ENCODE measurements at regions not wholly inside any gene's neighbourhood (a gene's known extent, or its start where the extent isn't known, plus 50 kb on each side); places are given as distances from the start of the nearest gene placed in this dataset.

DNA sequence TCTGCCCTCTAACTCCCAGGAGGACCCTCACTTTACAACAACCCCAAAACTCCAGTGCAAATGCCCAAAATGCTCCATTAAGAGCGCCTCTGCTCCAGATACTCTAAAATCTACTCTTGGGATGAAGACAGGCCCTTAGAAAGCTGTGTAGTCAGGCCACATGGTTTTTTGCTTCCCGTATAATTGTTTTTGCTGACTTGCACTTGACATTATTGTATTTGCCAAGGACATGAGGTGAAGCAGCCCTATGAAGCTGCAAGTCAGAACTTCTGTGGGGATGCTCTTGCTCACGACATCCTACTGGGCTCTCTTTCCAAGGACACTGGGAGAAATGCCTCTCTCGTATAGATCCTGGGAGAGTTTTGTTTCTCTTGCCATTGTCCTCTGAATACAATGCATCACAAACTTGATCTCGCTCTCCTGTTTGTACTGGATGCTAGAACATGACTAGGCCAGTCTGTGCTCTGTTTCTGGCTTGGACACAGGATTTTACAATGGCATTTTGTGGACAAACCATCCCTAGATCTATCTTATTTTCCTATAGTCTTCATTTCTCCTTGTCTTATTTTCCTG, 177.2 kb upstream of the DTNBP1 start:
- DNase-seq (no peak), ATAC-seq (no peak)
- POLR2A ChIA-PET (ENCODE audit: unreplicated experiment): no interaction called here
- CTCF ChIA-PET: no interaction called here
- no peak overlapping the region for H3K27ac ChIP-seq (ENCODE audit: low read length)
- H2AFZ ChIP-seq (ENCODE audit: low read length): no peak overlapping the region
- H4K20me1 ChIP-seq (ENCODE audit: low read length): no peaks in the 10 kb centered on the region
- H3K4me3 ChIP-seq (ENCODE audit: low read length): no peak overlapping the region
- H3F3A ChIP-seq (ENCODE audit: low read length, unreplicated experiment): no peaks in the 10 kb centered on the region
- H3K9ac ChIP-seq (ENCODE audit: low read length): no peak overlapping the region
- H3K4me2 ChIP-seq (ENCODE audit: low read length): no peak overlapping the region
- H3K9me3 ChIP-seq (ENCODE audit: low read length): no peaks in the 10 kb centered on the region
- H3K36me3 ChIP-seq (ENCODE audit: low read depth, low read length): no peaks in the 10 kb centered on the region
- no peaks in the 10 kb centered on the region for H3K79me2 ChIP-seq (ENCODE audit: low read length)
- intact Hi-C loops (cut with micrococcal nuclease): no loop called here
- no peak for TF ChIP-seq EZH2 (IDR thresholded peaks at IDR 0.05; ENCODE audit: low read length, unreplicated experiment)
- TF ChIP-seq EZH2phosphoT487 (IDR thresholded peaks at IDR 0.05; ENCODE audit: borderline replicate concordance, low read length): no peak
- TF ChIP-seq, protein P1, sequence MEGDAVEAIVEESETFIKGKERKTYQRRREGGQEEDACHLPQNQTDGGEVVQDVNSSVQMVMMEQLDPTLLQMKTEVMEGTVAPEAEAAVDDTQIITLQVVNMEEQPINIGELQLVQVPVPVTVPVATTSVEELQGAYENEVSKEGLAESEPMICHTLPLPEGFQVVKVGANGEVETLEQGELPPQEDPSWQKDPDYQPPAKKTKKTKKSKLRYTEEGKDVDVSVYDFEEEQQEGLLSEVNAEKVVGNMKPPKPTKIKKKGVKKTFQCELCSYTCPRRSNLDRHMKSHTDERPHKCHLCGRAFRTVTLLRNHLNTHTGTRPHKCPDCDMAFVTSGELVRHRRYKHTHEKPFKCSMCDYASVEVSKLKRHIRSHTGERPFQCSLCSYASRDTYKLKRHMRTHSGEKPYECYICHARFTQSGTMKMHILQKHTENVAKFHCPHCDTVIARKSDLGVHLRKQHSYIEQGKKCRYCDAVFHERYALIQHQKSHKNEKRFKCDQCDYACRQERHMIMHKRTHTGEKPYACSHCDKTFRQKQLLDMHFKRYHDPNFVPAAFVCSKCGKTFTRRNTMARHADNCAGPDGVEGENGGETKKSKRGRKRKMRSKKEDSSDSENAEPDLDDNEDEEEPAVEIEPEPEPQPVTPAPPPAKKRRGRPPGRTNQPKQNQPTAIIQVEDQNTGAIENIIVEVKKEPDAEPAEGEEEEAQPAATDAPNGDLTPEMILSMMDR (conservative IDR thresholded peaks at IDR 0.05; ENCODE audit: low read depth, low read length): no peak
- no TSS peak for BruUV-seq (replicated peaks)
- H3K4me1 ChIP-seq (ENCODE audit: insufficient read depth, low read length): no peaks in the 10 kb centered on the region
- H3K27me3 ChIP-seq (ENCODE audit: low read length): peaks cover 19% of the 10 kb centered on the region; the same call in 1 of the 2 replicates
- no peaks in the 10 kb centered on the region for H3K9me2 ChIP-seq (replicated peaks; ENCODE audit: low read length)

GRCh38 chr6:15837205-15837604, 174.4 kb upstream of the DTNBP1 start:
- ChIA-PET CTCF (no interaction called here), POLR2A (ENCODE audit: unreplicated experiment) (no interaction called here)
- intact Hi-C loops (cut with micrococcal nuclease): no loop called here
- no peaks in the 10 kb centered on the region for H4K20me1 ChIP-seq (ENCODE audit: low read length)
- DNase-seq (no peak), ATAC-seq (no peak)
- no peak overlapping the region for H2AFZ ChIP-seq (ENCODE audit: low read length)
- no peaks in the 10 kb centered on the region for H3K4me1 ChIP-seq (ENCODE audit: insufficient read depth, low read length)
- H3K4me2 ChIP-seq (ENCODE audit: low read length): no peak overlapping the region
- no peaks in the 10 kb centered on the region for H3K79me2 ChIP-seq (ENCODE audit: low read length)
- no peak overlapping the region for H3K4me3 ChIP-seq (ENCODE audit: low read length)
- no peaks in the 10 kb centered on the region for H3K9me2 ChIP-seq (replicated peaks; ENCODE audit: low read length)
- no TSS peak for BruUV-seq (replicated peaks)
- H3K36me3 ChIP-seq (ENCODE audit: low read depth, low read length): no peaks in the 10 kb centered on the region
- no peaks in the 10 kb centered on the region for H3F3A ChIP-seq (ENCODE audit: low read length, unreplicated experiment)
- no peak overlapping the region for H3K9ac ChIP-seq (ENCODE audit: low read length)
- no peak overlapping the region for H3K27ac ChIP-seq (ENCODE audit: low read length)
- no peaks in the 10 kb centered on the region for H3K9me3 ChIP-seq (ENCODE audit: low read length)
- peaks cover 19% of the 10 kb centered on the region; the same call in 1 of the 2 replicates for H3K27me3 ChIP-seq (ENCODE audit: low read length)
- no peak for TF ChIP-seq EZH2 (IDR thresholded peaks at IDR 0.05; ENCODE audit: low read length, unreplicated experiment)

DNA sequence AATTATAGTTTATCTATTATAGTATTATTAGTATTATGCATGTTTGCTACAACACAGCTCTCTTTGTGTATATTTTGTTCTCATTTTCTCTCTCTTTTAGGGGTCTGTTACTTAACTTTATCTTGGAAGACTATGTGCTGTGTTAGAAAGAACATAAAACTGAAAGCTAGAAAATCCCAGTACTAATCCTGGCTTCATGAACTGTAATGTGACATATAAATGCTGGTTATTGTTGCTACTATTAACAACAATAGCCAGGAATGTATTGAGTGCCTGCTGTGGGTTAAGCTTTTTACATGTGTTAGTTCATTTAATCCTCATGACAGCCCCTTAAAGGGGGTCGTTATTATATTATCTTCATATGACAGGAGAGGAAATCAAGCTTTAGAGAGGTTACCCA, 170.0 kb upstream of the DTNBP1 start:
- Histone ChIP-seq H3K4me1 (ENCODE audit: insufficient read depth, low read length) (no peaks in the 10 kb centered on the region), H3F3A (ENCODE audit: low read length, unreplicated experiment) (no peaks in the 10 kb centered on the region), H2AFZ (ENCODE audit: low read length) (no peak overlapping the region), H3K4me3 (ENCODE audit: low read length) (no peak overlapping the region), H3K9me3 (ENCODE audit: low read length) (no peaks in the 10 kb centered on the region), H3K9ac (ENCODE audit: low read length) (no peak overlapping the region), H3K27me3 (ENCODE audit: low read length) (peaks cover 14% of the 10 kb centered on the region; the same call in 1 of the 2 replicates), H3K9me2 (replicated peaks; ENCODE audit: low read length) (no peaks in the 10 kb centered on the region), H3K36me3 (ENCODE audit: low read depth, low read length) (no peaks in the 10 kb centered on the region), H3K4me2 (ENCODE audit: low read length) (no peak overlapping the region), H3K27ac (ENCODE audit: low read length) (no peak overlapping the region), H3K79me2 (ENCODE audit: low read length) (no peaks in the 10 kb centered on the region), H4K20me1 (ENCODE audit: low read length) (no peaks in the 10 kb centered on the region)
- TF ChIP-seq EZH2 (IDR thresholded peaks at IDR 0.05; ENCODE audit: low read length, unreplicated experiment) (no peak), EZH2phosphoT487 (IDR thresholded peaks at IDR 0.05; ENCODE audit: borderline replicate concordance, low read length) (no peak)
- TF ChIP-seq, protein P1 (conservative IDR thresholded peaks at IDR 0.05; ENCODE audit: low read depth, low read length): no peak
- DNase-seq (no peak), ATAC-seq (no peak)
- CTCF ChIA-PET: no interaction called here
- POLR2A ChIA-PET (ENCODE audit: unreplicated experiment): no interaction called here
- intact Hi-C loops (cut with micrococcal nuclease): no loop called here
- BruUV-seq (replicated peaks): no TSS peak
